ENCODE measurements at regions not wholly inside any gene's neighbourhood (a gene's known extent, or its start where the extent isn't known, plus 50 kb on each side); places are given as distances from the start of the nearest gene placed in this dataset.
A peak's percentile ranks its signal among the peaks of the same experiment; 100 is the strongest.

- no peak for DNase-seq (ENCODE audit: low spot score)
- no peak for TF ChIP-seq CTCF (IDR thresholded peaks at IDR 0.05)
- H3K9me3 Mint-ChIP-seq (ENCODE audit: low read depth): no peaks in the 10 kb centered on the region
- H3K4me1 Mint-ChIP-seq (ENCODE audit: low read depth): peaks cover 16% of the 10 kb centered on the region
- H3K27ac Mint-ChIP-seq (ENCODE audit: unreplicated experiment): no peak overlapping the region
- no peaks in the 10 kb centered on the region for H3K36me3 Mint-ChIP-seq (ENCODE audit: low read depth)
- H3K4me3 Mint-ChIP-seq (ENCODE audit: unreplicated experiment): no peak overlapping the region
- peaks cover 9% of the 10 kb centered on the region for H3K27me3 Mint-ChIP-seq (ENCODE audit: low read depth)
These were observed 75.2 kb upstream of the AK4 start for GRCh38 chr1:65072845-65073244.

- Mint-ChIP-seq H3K4me1 (ENCODE audit: low read depth) (peaks cover 13% of the 10 kb centered on the region), H3K27me3 (ENCODE audit: low read depth) (peaks cover 9% of the 10 kb centered on the region), H3K27ac (ENCODE audit: unreplicated experiment) (no peak overlapping the region), H3K9me3 (ENCODE audit: low read depth) (peaks cover 2% of the 10 kb centered on the region), H3K36me3 (ENCODE audit: low read depth) (no peaks in the 10 kb centered on the region), H3K4me3 (ENCODE audit: unreplicated experiment) (no peak overlapping the region)
- DNase-seq (ENCODE audit: low spot score): no peak
- TF ChIP-seq CTCF (IDR thresholded peaks at IDR 0.05): peak; percentile 82
These were observed 72.7 kb upstream of the AK4 start for GRCh38 chr1:65075123-65075976.

GRCh38 chr1:65077369-65077768 lies 70.6 kb upstream of the AK4 start:
- Mint-ChIP-seq H3K36me3 (ENCODE audit: low read depth) (no peaks in the 10 kb centered on the region), H3K27me3 (ENCODE audit: low read depth) (peaks cover 5% of the 10 kb centered on the region), H3K4me1 (ENCODE audit: low read depth) (peaks cover 26% of the 10 kb centered on the region), H3K27ac (ENCODE audit: unreplicated experiment) (no peak overlapping the region), H3K4me3 (ENCODE audit: unreplicated experiment) (no peak overlapping the region), H3K9me3 (ENCODE audit: low read depth) (peaks cover 2% of the 10 kb centered on the region)
- TF ChIP-seq CTCF (IDR thresholded peaks at IDR 0.05): no peak
- DNase-seq (ENCODE audit: low spot score): no peak

GRCh38 chr1:65079941-65080340 lies 68.1 kb upstream of the AK4 start:
- no peak overlapping the region for H3K4me3 Mint-ChIP-seq (ENCODE audit: unreplicated experiment)
- H3K4me1 Mint-ChIP-seq (ENCODE audit: low read depth): peaks cover 40% of the 10 kb centered on the region
- H3K27ac Mint-ChIP-seq (ENCODE audit: unreplicated experiment): peak overlapping the region; percentile 90
- H3K9me3 Mint-ChIP-seq (ENCODE audit: low read depth): peaks cover 2% of the 10 kb centered on the region
- no peak for DNase-seq (ENCODE audit: low spot score)
- no peak for TF ChIP-seq CTCF (IDR thresholded peaks at IDR 0.05)
- H3K36me3 Mint-ChIP-seq (ENCODE audit: low read depth): no peaks in the 10 kb centered on the region
- H3K27me3 Mint-ChIP-seq (ENCODE audit: low read depth): no peaks in the 10 kb centered on the region

GRCh38 chr1:65082346-65083040 lies 65.5 kb upstream of the AK4 start:
- peaks cover 6% of the 10 kb centered on the region for H3K9me3 Mint-ChIP-seq (ENCODE audit: low read depth)
- peak; percentile 22 for TF ChIP-seq CTCF (IDR thresholded peaks at IDR 0.05)
- no peak for DNase-seq (ENCODE audit: low spot score)
- peaks cover 40% of the 10 kb centered on the region for H3K4me1 Mint-ChIP-seq (ENCODE audit: low read depth)
- peaks cover 2% of the 10 kb centered on the region for H3K27me3 Mint-ChIP-seq (ENCODE audit: low read depth)
- peak overlapping the region; percentile 90 for H3K27ac Mint-ChIP-seq (ENCODE audit: unreplicated experiment)
- H3K4me3 Mint-ChIP-seq (ENCODE audit: unreplicated experiment): no peak overlapping the region
- H3K36me3 Mint-ChIP-seq (ENCODE audit: low read depth): peaks cover 2% of the 10 kb centered on the region
